Suprapubic skin (tissue), 4 donors: ENCODE measurements at regions not wholly inside any gene's neighbourhood (a gene's known extent, or its start where the extent isn't known, plus 50 kb on each side); places are given as distances from the start of the nearest gene placed in this dataset.

Source experiments
- DNase-seq, 2 donors: peaks; one replicate each; pipeline ENCODE4 v3.0.0-alpha.2; 2019; ENCODE audit warnings: low spot score in 2 of 2
- H3K27ac ChIP-seq: fragments of 200-600 bp; sonication (generic); one replicate; pipeline ENCODE4 v1.5.1; 2019
- H3K27me3 ChIP-seq: fragments of 200-600 bp; sonication (generic); one replicate; pipeline ENCODE4 v1.5.1; 2019
- H3K36me3 ChIP-seq: fragments of 200-600 bp; sonication (generic); one replicate; pipeline ENCODE4 v1.5.1; 2019
- H3K4me1 ChIP-seq: fragments of 200-600 bp; sonication (generic); one replicate; pipeline ENCODE4 v1.5.1; 2019
- H3K4me3 ChIP-seq: fragments of 200-600 bp; sonication (generic); one replicate; pipeline ENCODE4 v1.5.1; 2019; ENCODE audit warnings: mild to moderate bottlenecking
- H3K9me3 ChIP-seq: fragments of 200-600 bp; sonication (generic); one replicate; pipeline ENCODE4 v1.5.1; 2019
- EP300 ChIP-seq: sonication (generic); formaldehyde crosslinking; IDR thresholded peaks from one replicate; pipeline ENCODE4 v1.6.1; 2017; ENCODE audit warnings: antibody characterized with exemption
- POLR2A ChIP-seq, 2 donors: fragments of 450-650 bp; IDR thresholded peaks; one replicate each; pipeline ENCODE4 v1.6.1; 2017; ENCODE audit warnings: antibody characterized with exemption in 2 of 2, mild to moderate bottlenecking in 2 of 2, moderate library complexity in 2 of 2
- POLR2AphosphoS5 ChIP-seq, 3 donors: sonication (generic); formaldehyde crosslinking; IDR thresholded peaks; one replicate each; pipeline ENCODE4 v1.6.1; 2017; ENCODE audit warnings: antibody characterized with exemption in 3 of 3
- WGBS: methylation state at CpG from one replicate; pipeline ENCODE4 v1.1.5; 2018; 5-methylcytosine and 5-hydroxymethylcytosine counted together
- TF ChIP-seq, protein P1 (sequence below), 2 donors: fragments of 200-600 bp in 1 of 2; fragments of 450-650 bp in 1 of 2; sonication (generic) in 1 of 2; IDR thresholded peaks; one replicate each; pipeline ENCODE4 v1.5.1; 2016 to 2019; ENCODE audit warnings: antibody characterized with exemption in 2 of 2, mild to moderate bottlenecking in 1 of 2, moderate library complexity in 1 of 2

DNA sequence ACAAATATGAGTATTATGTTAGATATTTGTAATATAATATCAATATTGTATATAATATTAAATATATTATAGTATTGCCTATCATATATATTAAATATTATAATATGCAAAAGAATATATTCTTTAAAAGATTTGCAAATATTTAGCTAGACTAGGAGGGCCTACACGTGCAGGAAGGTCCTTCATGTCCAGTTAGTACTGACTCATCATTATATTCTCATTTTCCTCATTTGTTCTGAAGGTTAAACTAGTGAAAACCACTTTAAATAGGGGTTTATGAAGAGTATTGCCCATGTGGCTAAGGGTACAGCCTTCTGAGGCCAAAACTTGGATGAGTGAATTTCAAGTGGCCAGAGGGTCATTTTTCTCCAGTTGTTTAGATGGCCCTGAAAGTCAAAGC lies 293.0 kb upstream of the VRK2 start:
- WGBS, result 76% methylated on average over 1 of the region's 1 CpG
- no peak for DNase-seq

DNA sequence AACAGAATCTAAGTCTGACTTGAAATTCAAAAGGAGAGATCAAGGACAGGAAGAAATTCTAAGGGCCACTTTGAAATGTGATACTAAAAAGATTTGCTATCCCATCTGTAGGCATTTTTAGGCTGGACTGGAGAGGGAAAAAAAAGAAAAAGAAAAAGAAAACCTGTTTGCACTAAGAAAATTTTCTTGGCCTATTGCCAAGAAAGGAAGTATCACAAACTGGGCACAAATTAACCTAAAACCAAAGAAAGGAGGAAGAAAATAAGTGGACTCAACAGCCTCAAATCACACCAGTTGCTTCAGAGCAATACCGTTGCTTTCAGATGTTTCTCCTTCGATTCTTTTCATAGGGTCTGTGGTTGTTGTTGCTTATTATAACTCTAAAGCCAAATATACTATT lies 287.9 kb upstream of the VRK2 start:
- 59% methylated on average over 2 of the region's 2 CpGs for WGBS
- H3K27me3 ChIP-seq, result no peaks in the 10 kb centered on the region
- no peak overlapping the region for H3K27ac ChIP-seq
- peaks cover 10% of the 10 kb centered on the region for H3K4me1 ChIP-seq
- H3K36me3 ChIP-seq, result no peaks in the 10 kb centered on the region
- TF ChIP-seq EP300, result no peak
- TF ChIP-seq POLR2AphosphoS5 (IDR thresholded peaks at IDR 0.05), result no peak
- TF ChIP-seq, protein P1, sequence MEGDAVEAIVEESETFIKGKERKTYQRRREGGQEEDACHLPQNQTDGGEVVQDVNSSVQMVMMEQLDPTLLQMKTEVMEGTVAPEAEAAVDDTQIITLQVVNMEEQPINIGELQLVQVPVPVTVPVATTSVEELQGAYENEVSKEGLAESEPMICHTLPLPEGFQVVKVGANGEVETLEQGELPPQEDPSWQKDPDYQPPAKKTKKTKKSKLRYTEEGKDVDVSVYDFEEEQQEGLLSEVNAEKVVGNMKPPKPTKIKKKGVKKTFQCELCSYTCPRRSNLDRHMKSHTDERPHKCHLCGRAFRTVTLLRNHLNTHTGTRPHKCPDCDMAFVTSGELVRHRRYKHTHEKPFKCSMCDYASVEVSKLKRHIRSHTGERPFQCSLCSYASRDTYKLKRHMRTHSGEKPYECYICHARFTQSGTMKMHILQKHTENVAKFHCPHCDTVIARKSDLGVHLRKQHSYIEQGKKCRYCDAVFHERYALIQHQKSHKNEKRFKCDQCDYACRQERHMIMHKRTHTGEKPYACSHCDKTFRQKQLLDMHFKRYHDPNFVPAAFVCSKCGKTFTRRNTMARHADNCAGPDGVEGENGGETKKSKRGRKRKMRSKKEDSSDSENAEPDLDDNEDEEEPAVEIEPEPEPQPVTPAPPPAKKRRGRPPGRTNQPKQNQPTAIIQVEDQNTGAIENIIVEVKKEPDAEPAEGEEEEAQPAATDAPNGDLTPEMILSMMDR (IDR thresholded peaks at IDR 0.05), result no peak
- DNase-seq, result no peak
- no peaks in the 10 kb centered on the region for H3K9me3 ChIP-seq
- H3K4me3 ChIP-seq, result no peak overlapping the region

More for the DNA sequence above, 293.0 kb upstream of the VRK2 start:
- H3K27ac ChIP-seq, result no peak overlapping the region
- H3K9me3 ChIP-seq, result no peaks in the 10 kb centered on the region
- no peaks in the 10 kb centered on the region for H3K27me3 ChIP-seq
- TF ChIP-seq POLR2AphosphoS5 (IDR thresholded peaks at IDR 0.05) (no peak), EP300 (no peak), POLR2A (IDR thresholded peaks at IDR 0.05) (no peak)
- TF ChIP-seq, protein P1 (IDR thresholded peaks at IDR 0.05), result no peak
- H3K36me3 ChIP-seq, result no peaks in the 10 kb centered on the region
- no peaks in the 10 kb centered on the region for H3K4me1 ChIP-seq
- H3K4me3 ChIP-seq, result no peak overlapping the region

DNA sequence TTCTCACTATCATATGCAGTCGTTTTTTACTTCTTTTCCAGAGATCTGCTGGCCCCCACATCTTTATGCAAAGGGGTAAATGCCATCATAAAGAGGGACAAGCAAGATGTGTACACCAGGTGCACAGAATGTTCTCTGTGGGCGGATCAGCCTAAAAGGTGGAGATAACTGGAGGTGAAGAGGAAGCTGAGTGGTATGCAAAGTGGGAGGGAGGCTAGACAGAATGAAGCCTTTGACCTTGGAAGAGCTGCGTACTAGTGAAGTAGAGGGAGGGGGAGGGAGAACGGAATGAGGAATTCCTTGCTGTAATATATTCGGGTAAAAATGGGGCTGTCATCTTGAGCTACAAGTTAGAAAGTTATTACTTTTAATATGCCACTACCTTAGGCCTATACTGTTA lies 287.5 kb upstream of the VRK2 start:
- H3K4me1 ChIP-seq, result peaks cover 10% of the 10 kb centered on the region
- no peak overlapping the region for H3K27ac ChIP-seq
- no peak overlapping the region for H3K4me3 ChIP-seq
- WGBS, result 41% methylated on average over 5 of the region's 5 CpGs
- H3K9me3 ChIP-seq, result no peaks in the 10 kb centered on the region
- H3K27me3 ChIP-seq, result no peaks in the 10 kb centered on the region
- no peak for TF ChIP-seq POLR2AphosphoS5 (IDR thresholded peaks at IDR 0.05)
- H3K36me3 ChIP-seq, result no peaks in the 10 kb centered on the region
- DNase-seq, result no peak

- Histone ChIP-seq H3K27me3 (no peaks in the 10 kb centered on the region), H3K36me3 (no peaks in the 10 kb centered on the region), H3K4me1 (peaks cover 10% of the 10 kb centered on the region), H3K4me3 (peak overlapping the region; percentile 19), H3K27ac (no peak overlapping the region), H3K9me3 (no peaks in the 10 kb centered on the region)
- DNase-seq, result peak; percentile 84 to 90
- WGBS, result 1% methylated on average over 19 of the region's 19 CpGs
- TF ChIP-seq, protein P1 (IDR thresholded peaks at IDR 0.05), result peak; percentile 62 to 89
- no peak for TF ChIP-seq EP300
Observed at GRCh38 chr2:57759822-57760300, 286.7 kb upstream of the VRK2 start.

- TF ChIP-seq EP300, result no peak
- TF ChIP-seq POLR2A (IDR thresholded peaks at IDR 0.05), result no peak
- no peak for TF ChIP-seq POLR2AphosphoS5 (IDR thresholded peaks at IDR 0.05)
- TF ChIP-seq, protein P1 (IDR thresholded peaks at IDR 0.05), result no peak
- WGBS, result 61% methylated on average over 4 of the region's 4 CpGs
- peak overlapping the region; percentile 19 for H3K4me3 ChIP-seq
Observed at GRCh38 chr2:57760381-57760801, 286.2 kb upstream of the VRK2 start.

DNA sequence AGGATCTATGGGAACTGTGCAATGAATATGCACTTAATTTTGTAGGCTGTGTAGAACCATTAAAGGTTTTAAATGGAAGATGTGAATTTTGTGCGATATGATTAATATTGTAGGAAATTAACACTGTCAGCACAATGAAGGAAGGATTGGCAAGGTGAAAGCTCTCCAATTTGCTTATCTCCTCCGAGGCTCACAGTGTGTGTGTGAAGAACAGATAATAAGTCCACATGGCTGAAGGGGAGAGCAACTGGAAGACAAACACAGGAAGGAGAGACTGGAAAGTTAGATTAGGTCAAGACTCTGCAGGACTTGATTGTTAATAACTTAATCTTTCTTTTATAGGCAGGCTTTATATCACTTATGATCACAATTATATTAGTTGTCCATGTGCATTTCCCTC lies 269.7 kb upstream of the VRK2 start:
- no peak for DNase-seq
- H3K4me3 ChIP-seq, result no peak overlapping the region
- no peaks in the 10 kb centered on the region for H3K27me3 ChIP-seq
- no peak overlapping the region for H3K27ac ChIP-seq
- TF ChIP-seq, protein P1 (IDR thresholded peaks at IDR 0.05), result no peak
- TF ChIP-seq POLR2A (IDR thresholded peaks at IDR 0.05) (no peak), EP300 (no peak), POLR2AphosphoS5 (IDR thresholded peaks at IDR 0.05) (no peak)
- no peaks in the 10 kb centered on the region for H3K4me1 ChIP-seq
- H3K9me3 ChIP-seq, result no peaks in the 10 kb centered on the region
- no peaks in the 10 kb centered on the region for H3K36me3 ChIP-seq
- WGBS, result 79% methylated on average over 2 of the region's 2 CpGs

More at GRCh38 chr2:57760381-57760801, 286.2 kb upstream of the VRK2 start:
- no peak for DNase-seq
- H3K27me3 ChIP-seq, result no peaks in the 10 kb centered on the region
- H3K4me1 ChIP-seq, result peaks cover 10% of the 10 kb centered on the region
- no peak overlapping the region for H3K27ac ChIP-seq
- no peaks in the 10 kb centered on the region for H3K9me3 ChIP-seq
- no peaks in the 10 kb centered on the region for H3K36me3 ChIP-seq
